MCF 10A (cell line): ENCODE measurements at regions not wholly inside any gene's neighbourhood (a gene's known extent, or its start where the extent isn't known, plus 50 kb on each side); places are given as distances from the start of the nearest gene placed in this dataset.

Experiments used
- BruUV-seq: library from RNA; stranded (reverse); fragments of 400-500 nt; replicated peaks from 2 replicates; lab custom pipeline; 2021; lab: Mats Ljungman, UMichigan
- CTCF ChIA-PET: fragments of 300-600 bp; sonication (Branson Sonifier 250); formaldehyde crosslinking; extraction: SDS; loops from one replicate; lab custom pipeline; 2021; ENCODE audit warnings: antibody characterized with exemption, inconsistent platforms; lab: Yijun Ruan, JAX
- POLR2A ChIA-PET: fragments of 300-600, 350-650 bp; sonication (Branson Sonifier 250); formaldehyde crosslinking; extraction: SDS; loops from one replicate; lab custom pipeline; 2020; ENCODE audit warnings: antibody characterized with exemption, inconsistent platforms; lab: Yijun Ruan, JAX
- DNase-seq: peaks from one replicate; pipeline ENCODE4 v3.0.0-alpha.2; 2018; ENCODE audit not compliant: unreplicated experiment
- H3K27ac Mint-ChIP-seq: one replicate; pipeline ENCODE4 v1.8.0; 2022; ENCODE audit warnings: mild to moderate bottlenecking, low read depth, mixed read lengths; ENCODE audit not compliant: unreplicated experiment
- H3K27me3 Mint-ChIP-seq: one replicate; pipeline ENCODE4 v1.8.0; 2022; ENCODE audit warnings: mixed read lengths; ENCODE audit not compliant: insufficient read depth, unreplicated experiment
- H3K36me3 Mint-ChIP-seq: one replicate; pipeline ENCODE4 v1.8.0; 2022; ENCODE audit warnings: mild to moderate bottlenecking, moderate library complexity, mixed read lengths; ENCODE audit not compliant: insufficient read depth, unreplicated experiment
- H3K4me1 Mint-ChIP-seq: one replicate; pipeline ENCODE4 v1.8.0; 2022; ENCODE audit warnings: mixed read lengths; ENCODE audit not compliant: insufficient read depth, unreplicated experiment
- H3K4me3 Mint-ChIP-seq: one replicate; pipeline ENCODE4 v1.8.0; 2022; ENCODE audit warnings: mild to moderate bottlenecking, moderate library complexity, mixed read lengths; ENCODE audit not compliant: unreplicated experiment
- H3K9me3 Mint-ChIP-seq: one replicate; pipeline ENCODE4 v1.8.0; 2022; ENCODE audit warnings: mixed read lengths; ENCODE audit not compliant: unreplicated experiment
- intact Hi-C: fragments of 100-400 bp; cut with micrococcal nuclease; formaldehyde crosslinking; loops from 2 replicates; pipeline ENCODE4 v1.14.1; 2022
- TF ChIP-seq, protein P1 (sequence below): fragments of 200-600 bp; IDR thresholded peaks from one replicate; pipeline ENCODE4 v1.8.0; 2022; ENCODE audit warnings: antibody characterized with exemption, mild to moderate bottlenecking; ENCODE audit not compliant: unreplicated experiment

DNA sequence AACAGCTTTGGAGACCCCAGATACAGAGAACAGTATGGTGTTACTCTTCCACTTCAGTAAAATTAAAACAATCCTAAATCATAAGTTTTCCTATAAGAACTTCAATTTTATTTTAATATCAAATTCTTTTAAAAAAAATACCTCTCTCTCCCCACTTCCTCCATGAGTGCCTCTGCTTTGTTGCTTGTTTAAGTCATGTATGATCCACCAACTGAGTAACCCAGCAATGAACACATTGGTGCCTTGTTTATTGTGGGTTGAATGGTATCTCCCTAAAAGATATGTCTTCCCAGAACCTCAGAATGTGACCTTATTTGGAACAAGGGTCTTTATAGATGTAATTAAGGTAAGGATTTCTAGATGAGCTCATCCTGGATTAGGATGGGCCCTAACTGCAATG lies 143.5 kb upstream of the EGLN3 start:
- TF ChIP-seq, protein P1, sequence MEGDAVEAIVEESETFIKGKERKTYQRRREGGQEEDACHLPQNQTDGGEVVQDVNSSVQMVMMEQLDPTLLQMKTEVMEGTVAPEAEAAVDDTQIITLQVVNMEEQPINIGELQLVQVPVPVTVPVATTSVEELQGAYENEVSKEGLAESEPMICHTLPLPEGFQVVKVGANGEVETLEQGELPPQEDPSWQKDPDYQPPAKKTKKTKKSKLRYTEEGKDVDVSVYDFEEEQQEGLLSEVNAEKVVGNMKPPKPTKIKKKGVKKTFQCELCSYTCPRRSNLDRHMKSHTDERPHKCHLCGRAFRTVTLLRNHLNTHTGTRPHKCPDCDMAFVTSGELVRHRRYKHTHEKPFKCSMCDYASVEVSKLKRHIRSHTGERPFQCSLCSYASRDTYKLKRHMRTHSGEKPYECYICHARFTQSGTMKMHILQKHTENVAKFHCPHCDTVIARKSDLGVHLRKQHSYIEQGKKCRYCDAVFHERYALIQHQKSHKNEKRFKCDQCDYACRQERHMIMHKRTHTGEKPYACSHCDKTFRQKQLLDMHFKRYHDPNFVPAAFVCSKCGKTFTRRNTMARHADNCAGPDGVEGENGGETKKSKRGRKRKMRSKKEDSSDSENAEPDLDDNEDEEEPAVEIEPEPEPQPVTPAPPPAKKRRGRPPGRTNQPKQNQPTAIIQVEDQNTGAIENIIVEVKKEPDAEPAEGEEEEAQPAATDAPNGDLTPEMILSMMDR: no peak
- no peak for DNase-seq
- CTCF ChIA-PET: interaction anchor here (0.5 to 9.7 kb wide), 7 partner anchors 34 to 252 kb away, joined by 3 to 408 read pairs (median 3); no protein-coding TSS in a partner anchor
- Mint-ChIP-seq H3K27me3 (no peaks in the 10 kb centered on the region), H3K27ac (no peak overlapping the region), H3K4me3 (no peak overlapping the region), H3K9me3 (no peaks in the 10 kb centered on the region), H3K36me3 (no peaks in the 10 kb centered on the region), H3K4me1 (peaks cover 10% of the 10 kb centered on the region)
- no TSS peak for BruUV-seq
- intact Hi-C loops: no loop called here
- POLR2A ChIA-PET: no interaction called here

DNA sequence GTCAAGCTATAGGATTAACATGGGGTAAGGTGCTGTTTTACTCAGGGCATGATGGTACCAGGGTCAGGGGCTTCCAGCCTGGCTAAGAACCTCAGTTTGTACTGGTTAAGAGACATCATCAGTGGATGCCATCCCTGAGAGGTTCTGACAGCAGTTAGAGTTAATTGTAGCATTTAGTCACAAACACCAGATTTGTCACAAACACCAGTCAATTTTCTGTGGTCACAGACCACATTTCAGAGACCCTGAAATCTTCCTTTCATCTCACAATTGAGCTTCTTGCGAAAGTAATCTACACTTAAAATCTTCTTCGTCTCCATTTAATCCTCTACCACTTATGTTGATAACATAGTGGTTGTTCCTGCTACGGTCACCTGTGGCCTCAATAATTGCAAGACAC lies 143.0 kb upstream of the EGLN3 start:
- ChIA-PET POLR2A (no interaction called here), CTCF (interaction anchor here (0.7 to 9.7 kb wide), 5 partner anchors 33 to 252 kb away, joined by 3 to 408 read pairs (median 3); no protein-coding TSS in a partner anchor)
- DNase-seq: no peak
- Mint-ChIP-seq H3K36me3 (no peaks in the 10 kb centered on the region), H3K9me3 (no peaks in the 10 kb centered on the region), H3K4me1 (peaks cover 9% of the 10 kb centered on the region), H3K4me3 (no peak overlapping the region), H3K27me3 (no peaks in the 10 kb centered on the region), H3K27ac (no peak overlapping the region)
- intact Hi-C loops: no loop called here
- BruUV-seq: no TSS peak
- TF ChIP-seq, protein P1: no peak

DNA sequence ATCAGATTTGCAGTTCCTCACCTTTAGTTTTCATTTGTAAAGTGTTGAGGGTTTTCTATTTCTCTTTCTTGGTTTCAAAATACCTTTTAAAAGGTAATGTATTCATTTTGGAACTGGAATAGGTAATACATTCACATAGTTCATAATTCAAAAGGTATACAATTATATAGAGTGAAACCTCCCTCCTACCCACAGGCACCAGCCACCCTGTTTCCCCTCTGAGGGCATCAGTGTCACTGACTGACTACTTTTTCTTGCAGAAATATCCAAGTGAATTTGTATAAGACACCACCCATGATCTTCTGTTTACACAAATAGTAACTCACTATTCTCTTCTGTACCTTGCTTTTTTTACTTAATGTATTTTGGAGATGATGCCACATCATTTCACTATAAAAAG lies 139.6 kb upstream of the EGLN3 start:
- CTCF ChIA-PET: interaction anchor here (0.7 kb wide), 1 partner anchor 241 kb away, joined by 3 read pairs; no protein-coding TSS in a partner anchor
- BruUV-seq: no TSS peak
- Mint-ChIP-seq H3K27ac (no peak overlapping the region), H3K36me3 (no peaks in the 10 kb centered on the region), H3K4me1 (no peaks in the 10 kb centered on the region), H3K9me3 (peaks cover 7% of the 10 kb centered on the region), H3K27me3 (no peaks in the 10 kb centered on the region), H3K4me3 (no peak overlapping the region)
- DNase-seq: no peak
- POLR2A ChIA-PET: no interaction called here
- intact Hi-C loops: no loop called here
- TF ChIP-seq, protein P1: no peak

DNA sequence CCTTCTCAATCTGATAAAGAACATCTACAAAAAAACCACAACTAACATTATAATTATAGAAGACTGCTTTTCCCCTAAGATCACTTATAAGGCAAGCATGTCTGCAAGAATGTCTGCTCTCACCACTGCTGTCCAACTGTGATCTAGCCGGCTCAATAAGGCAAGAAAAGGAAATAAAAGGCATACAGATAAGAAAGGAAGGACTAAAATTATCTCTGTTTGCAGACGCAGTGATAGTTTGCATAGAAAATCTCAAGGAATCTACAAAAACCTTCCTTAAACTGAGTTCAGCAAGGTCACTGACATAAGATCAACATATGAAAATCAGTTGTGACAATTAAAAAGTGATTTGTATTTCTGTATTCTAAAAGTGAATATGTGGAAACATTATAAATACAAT lies 138.0 kb upstream of the EGLN3 start:
- Mint-ChIP-seq H3K27me3 (no peaks in the 10 kb centered on the region), H3K4me1 (no peaks in the 10 kb centered on the region), H3K9me3 (peaks cover 7% of the 10 kb centered on the region), H3K4me3 (no peak overlapping the region), H3K27ac (no peak overlapping the region), H3K36me3 (peaks cover 7% of the 10 kb centered on the region)
- ChIA-PET POLR2A (no interaction called here), CTCF (interaction anchor here (4.8 kb wide), 1 partner anchor 10 kb away, joined by 28 read pairs; no protein-coding TSS in a partner anchor)
- TF ChIP-seq, protein P1: no peak
- no TSS peak for BruUV-seq
- no peak for DNase-seq
- intact Hi-C loops: no loop called here
